Astrocyte of the cerebellum (primary cell): ENCODE measurements at regions not wholly inside any gene's neighbourhood (a gene's known extent, or its start where the extent isn't known, plus 50 kb on each side); places are given as distances from the start of the nearest gene placed in this dataset.
"Not testable (repeated sequence)": the region's sequence is repeated elsewhere in the genome, so short reads cannot be mapped to it uniquely, and the experiment has no call there.

Experiments used
- DNase-seq: peaks from one replicate; pipeline ENCODE4 v3.0.0-alpha.2; 2011; ENCODE audit warnings: low read depth
- H3K4me3 ChIP-seq: 2 replicates; pipeline ENCODE4 v1.5.1; 2011; ENCODE audit warnings: mild to moderate bottlenecking, low read depth, low read length, moderate library complexity
- in situ Hi-C: cut with HindIII; loops from 2 replicates; pipeline ENCODE4 v1.10.0; 2017; ENCODE audit warnings: low sequenced_read_pairs
- TF ChIP-seq, protein P1 (sequence below): IDR thresholded peaks from 2 replicates; pipeline ENCODE4 v1.5.1; 2012; ENCODE audit warnings: low read length, low read depth, moderate library complexity, mild to moderate bottlenecking; ENCODE audit errors: missing control alignments

DNA sequence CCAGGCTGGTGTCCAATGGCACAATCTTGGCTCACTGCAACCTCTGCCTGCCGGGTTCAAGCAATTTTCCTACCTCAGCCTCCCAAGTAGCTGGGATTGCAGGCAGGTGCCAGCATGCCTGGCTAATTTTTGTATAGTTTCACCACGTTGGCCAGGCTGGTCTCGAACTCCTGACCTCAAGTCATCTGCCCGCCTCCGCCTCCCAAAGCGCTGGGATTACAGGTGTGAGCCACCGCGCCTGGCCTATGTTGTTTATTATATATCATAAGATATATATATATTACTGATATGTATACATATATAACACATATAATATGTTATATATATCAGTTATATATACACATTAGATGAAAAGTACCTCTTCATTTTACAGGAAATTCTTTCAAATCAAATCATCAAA lies 914.7 kb downstream of the FOXD4L5 start:
- in situ Hi-C loops, DNase-seq, H3K4me3 ChIP-seq: not testable (repeated sequence)

- in situ Hi-C loops, H3K4me3 ChIP-seq, DNase-seq: not testable (repeated sequence)
These were observed 915.4 kb downstream of the FOXD4L5 start for GRCh38 chr9:64369644-64370043.

GRCh38 chr9:64369114-64369513 lies 915.9 kb downstream of the FOXD4L5 start:
- DNase-seq, H3K4me3 ChIP-seq, in situ Hi-C loops: not testable (repeated sequence)
- TF ChIP-seq, protein P1, sequence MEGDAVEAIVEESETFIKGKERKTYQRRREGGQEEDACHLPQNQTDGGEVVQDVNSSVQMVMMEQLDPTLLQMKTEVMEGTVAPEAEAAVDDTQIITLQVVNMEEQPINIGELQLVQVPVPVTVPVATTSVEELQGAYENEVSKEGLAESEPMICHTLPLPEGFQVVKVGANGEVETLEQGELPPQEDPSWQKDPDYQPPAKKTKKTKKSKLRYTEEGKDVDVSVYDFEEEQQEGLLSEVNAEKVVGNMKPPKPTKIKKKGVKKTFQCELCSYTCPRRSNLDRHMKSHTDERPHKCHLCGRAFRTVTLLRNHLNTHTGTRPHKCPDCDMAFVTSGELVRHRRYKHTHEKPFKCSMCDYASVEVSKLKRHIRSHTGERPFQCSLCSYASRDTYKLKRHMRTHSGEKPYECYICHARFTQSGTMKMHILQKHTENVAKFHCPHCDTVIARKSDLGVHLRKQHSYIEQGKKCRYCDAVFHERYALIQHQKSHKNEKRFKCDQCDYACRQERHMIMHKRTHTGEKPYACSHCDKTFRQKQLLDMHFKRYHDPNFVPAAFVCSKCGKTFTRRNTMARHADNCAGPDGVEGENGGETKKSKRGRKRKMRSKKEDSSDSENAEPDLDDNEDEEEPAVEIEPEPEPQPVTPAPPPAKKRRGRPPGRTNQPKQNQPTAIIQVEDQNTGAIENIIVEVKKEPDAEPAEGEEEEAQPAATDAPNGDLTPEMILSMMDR: peak; percentile 11

GRCh38 chr9:64368644-64368942 lies 916.4 kb downstream of the FOXD4L5 start:
- H3K4me3 ChIP-seq, DNase-seq, in situ Hi-C loops: not testable (repeated sequence)

- in situ Hi-C loops, DNase-seq, H3K4me3 ChIP-seq: not testable (repeated sequence)
These were observed 917.0 kb downstream of the FOXD4L5 start for GRCh38 chr9:64367826-64368643.
